GM19397 (cell line): ENCODE measurements at regions not wholly inside any gene's neighbourhood (a gene's known extent, or its start where the extent isn't known, plus 50 kb on each side); places are given as distances from the start of the nearest gene placed in this dataset.
"Not testable (repeated sequence)": the region's sequence is repeated elsewhere in the genome, so short reads cannot be mapped to it uniquely, and the experiment has no call there.

Source experiments
- ATAC-seq: cut with Tn5 transposase; IDR thresholded peaks from one replicate; pipeline ENCODE4 v1.9.1; 2021; ENCODE audit warnings: mild to moderate bottlenecking, moderate library complexity; ENCODE audit not compliant: unreplicated experiment

GRCh38 chr4:138804711-138805110, 210.9 kb upstream of the NOCT start:
- ATAC-seq, result no peak

GRCh38 chr4:138803051-138803450, 212.5 kb upstream of the NOCT start:
- ATAC-seq, result no peak

GRCh38 chr4:138802499-138802898, 213.1 kb upstream of the NOCT start:
- ATAC-seq, result no peak

- no peak for ATAC-seq
These were observed 215.2 kb upstream of the NOCT start for GRCh38 chr4:138800421-138800820.

- ATAC-seq, result no peak
These were observed 217.2 kb upstream of the NOCT start for GRCh38 chr4:138798404-138798803.

- ATAC-seq, result no peak
These were observed 217.9 kb upstream of the NOCT start for GRCh38 chr4:138797646-138798045.

GRCh38 chr4:138796761-138797160, 218.8 kb upstream of the NOCT start:
- no peak for ATAC-seq

- ATAC-seq, result no peak
These were observed 224.8 kb upstream of the NOCT start for GRCh38 chr4:138790706-138791340.

GRCh38 chr4:138789796-138790195, 225.8 kb upstream of the NOCT start:
- ATAC-seq, result no peak

GRCh38 chr4:138788857-138789256, 226.7 kb upstream of the NOCT start:
- no peak for ATAC-seq

- no peak for ATAC-seq
These were observed 227.3 kb upstream of the NOCT start for GRCh38 chr4:138788267-138788790.

GRCh38 chr4:138779761-138780160, 235.8 kb upstream of the NOCT start:
- ATAC-seq, result not testable (repeated sequence)

GRCh38 chr4:138775890-138776289, 239.7 kb upstream of the NOCT start:
- no peak for ATAC-seq

GRCh38 chr4:138775489-138775888, 240.1 kb upstream of the NOCT start:
- ATAC-seq, result no peak

- ATAC-seq, result no peak
These were observed 240.6 kb upstream of the NOCT start for GRCh38 chr4:138774940-138775339.

GRCh38 chr4:138774125-138774524, 241.5 kb upstream of the NOCT start:
- ATAC-seq, result not testable (repeated sequence)

- ATAC-seq, result no peak
These were observed 242.3 kb upstream of the NOCT start for GRCh38 chr4:138773321-138773720.

- ATAC-seq, result no peak
These were observed 243.2 kb upstream of the NOCT start for GRCh38 chr4:138772366-138772765.

GRCh38 chr4:138770818-138771217, 244.8 kb upstream of the NOCT start:
- ATAC-seq, result no peak

GRCh38 chr4:138766332-138766731, 249.2 kb upstream of the NOCT start:
- no peak for ATAC-seq

- ATAC-seq, result no peak
These were observed 250.1 kb upstream of the NOCT start for GRCh38 chr4:138765442-138765841.

- no peak for ATAC-seq
These were observed 253.9 kb upstream of the NOCT start for GRCh38 chr4:138761638-138762220.

GRCh38 chr4:138759554-138759902, 256.1 kb upstream of the NOCT start:
- ATAC-seq, result no peak
